SK-N-SH (cell line): ENCODE measurements at regions not wholly inside any gene's neighbourhood (a gene's known extent, or its start where the extent isn't known, plus 50 kb on each side); places are given as distances from the start of the nearest gene placed in this dataset.

Experiments
- CTCF ChIA-PET: fragments of 300-600, 350-600 bp; formaldehyde crosslinking; extraction: SDS; loops from one replicate; lab custom pipeline; 2021; lab: Yijun Ruan, JAX
- POLR2A ChIA-PET: fragments of 350-600 bp; sonication (Branson Sonifier 250); formaldehyde crosslinking; extraction: SDS; loops from one replicate; lab custom pipeline; 2020; ENCODE audit warnings: antibody characterized with exemption, inconsistent platforms; lab: Yijun Ruan, JAX
- DNase-seq: peaks from one replicate; pipeline ENCODE4 v3.0.0; 2012
- H2AFZ ChIP-seq: fragments of 200-600 bp; sonication (generic); 2 replicates; pipeline ENCODE4 v1.8.1; 2016; ENCODE audit warnings: antibody characterized with exemption, mild to moderate bottlenecking, low read depth
- H3F3A ChIP-seq: fragments of 200-600 bp; sonication (generic); replicated peaks from 2 replicates; pipeline ENCODE3; 2016; ENCODE audit warnings: antibody characterized with exemption, mild to moderate bottlenecking; ENCODE audit not compliant: insufficient read depth
- H3K27ac ChIP-seq, 2 experiments: fragments of 200-500 bp in 1 of 2; fragments of 200-600 bp in 1 of 2; sonication (Bioruptor generic) in 1 of 2; sonication (generic), shearing (Covaris generic) in 1 of 2; 2 replicates each; pipeline versions ENCODE4 v1.5.1 to v1.6.1; 2014 to 2016; ENCODE audit warnings: low read depth in 2 of 2, inconsistent platforms in 1 of 2, low read length in 1 of 2, mild to moderate bottlenecking in 1 of 2, mixed read lengths in 1 of 2
- H3K27me3 ChIP-seq: fragments of 200-600 bp; sonication (generic), shearing (Covaris generic); 2 replicates; pipeline ENCODE4 v1.6.1; 2016; ENCODE audit warnings: mixed run types; ENCODE audit not compliant: insufficient read depth
- H3K36me3 ChIP-seq, 2 experiments: fragments of 200-500 bp in 1 of 2; fragments of 200-600 bp in 1 of 2; sonication (Bioruptor generic) in 1 of 2; sonication (generic) in 1 of 2; replicated peaks in 1 of 2; 2 replicates each; pipeline versions ENCODE3 to v1.5.1; 2014 to 2016; ENCODE audit warnings: low read length in 1 of 2, mild to moderate bottlenecking in 1 of 2; ENCODE audit not compliant: insufficient read depth in 2 of 2, control insufficient read depth in 1 of 2
- H3K4me1 ChIP-seq, 2 experiments: fragments of 200-500 bp in 1 of 2; fragments of 200-600 bp in 1 of 2; sonication (Bioruptor generic) in 1 of 2; sonication (generic), shearing (Covaris generic) in 1 of 2; 2 replicates each; pipeline versions ENCODE4 v1.5.1 to v1.6.1; 2014 to 2016; ENCODE audit warnings: low read depth in 1 of 2, low read length in 1 of 2, mixed run types in 1 of 2; ENCODE audit not compliant: insufficient read depth in 2 of 2, control insufficient read depth in 1 of 2
- H3K4me2 ChIP-seq: fragments of 200-600 bp; sonication (generic), shearing (Covaris generic); 2 replicates; pipeline ENCODE4 v1.6.1; 2017; ENCODE audit warnings: mixed run types
- H3K4me3 ChIP-seq, 2 experiments: fragments of 200-500 bp in 1 of 2; fragments of 200-600 bp in 1 of 2; sonication (Bioruptor generic) in 1 of 2; sonication (generic), shearing (Covaris generic) in 1 of 2; 2 replicates each; pipeline versions ENCODE4 v1.5.1 to v1.8.1; 2014 to 2016; ENCODE audit warnings: low read depth in 2 of 2, inconsistent platforms in 1 of 2, low read length in 1 of 2, mild to moderate bottlenecking in 1 of 2, mixed read lengths in 1 of 2, moderate library complexity in 1 of 2
- H3K79me2 ChIP-seq: fragments of 200-600 bp; sonication (generic); 2 replicates; pipeline ENCODE4 v1.8.1; 2017; ENCODE audit warnings: mild to moderate bottlenecking; ENCODE audit not compliant: insufficient read depth
- H3K9ac ChIP-seq: fragments of 200-600 bp; sonication (generic); 2 replicates; pipeline ENCODE4 v1.6.1; 2017; ENCODE audit warnings: mixed run types
- H3K9me2 ChIP-seq: fragments of 200-600 bp; sonication (generic); 2 replicates; pipeline ENCODE4 v1.6.1; 2017; ENCODE audit warnings: mixed run types
- H3K9me3 ChIP-seq: fragments of 200-600 bp; sonication (generic); 2 replicates; pipeline ENCODE4 v1.6.1; 2017; ENCODE audit warnings: mixed run types, mild to moderate bottlenecking, moderate library complexity
- H4K20me1 ChIP-seq: fragments of 200-600 bp; sonication (generic); 2 replicates; pipeline ENCODE4 v1.6.1; 2017; ENCODE audit warnings: mild to moderate bottlenecking, mixed run types; ENCODE audit not compliant: insufficient read depth
- CHD2 ChIP-seq: fragments of 150-350 bp; IDR thresholded peaks from 2 replicates; pipeline ENCODE4 v1.6.1; 2018; ENCODE audit warnings: low read length; ENCODE audit not compliant: partially characterized antibody
- EP300 ChIP-seq, 2 experiments: IDR thresholded peaks; 2 replicates each; pipeline versions ENCODE4 v1.4.0 to v1.6.1; 2012; ENCODE audit warnings: borderline replicate concordance in 1 of 2, low read depth in 1 of 2, low read length in 1 of 2
- EZH2phosphoT487 ChIP-seq: fragments of 200-600 bp; sonication (generic); IDR thresholded peaks from 2 replicates; pipeline ENCODE4 v1.6.1; 2017; ENCODE audit warnings: low read depth, mixed run types, mild to moderate bottlenecking, antibody characterized with exemption, moderate library complexity, borderline replicate concordance
- JUND ChIP-seq: IDR thresholded peaks from 2 replicates; pipeline ENCODE4 v1.4.0; 2012
- MXI1 ChIP-seq: IDR thresholded peaks from 2 replicates; pipeline ENCODE4 v1.6.1; 2012; ENCODE audit warnings: mild to moderate bottlenecking, low read depth, low read length, improper control_type of control experiment
- NRF1 ChIP-seq: IDR thresholded peaks from 2 replicates; pipeline ENCODE4 v1.6.1; 2012; ENCODE audit warnings: low read depth, mild to moderate bottlenecking, low read length
- POLR2AphosphoS5 ChIP-seq: IDR thresholded peaks from 2 replicates; pipeline ENCODE4 v1.6.1; 2012; ENCODE audit warnings: low read depth, low read length
- RAD21 ChIP-seq: IDR thresholded peaks from 2 replicates; pipeline ENCODE4 v1.6.1; 2012; ENCODE audit warnings: mild to moderate bottlenecking, low read length
- RFX5 ChIP-seq: IDR thresholded peaks from 2 replicates; pipeline ENCODE4 v1.6.1; 2012; ENCODE audit warnings: mild to moderate bottlenecking, improper control_type of control experiment, low read length
- RXRA ChIP-seq: IDR thresholded peaks from 2 replicates; pipeline ENCODE4 v1.4.0; 2012; ENCODE audit warnings: low read depth, mild to moderate bottlenecking, borderline replicate concordance
- SIN3A ChIP-seq: IDR thresholded peaks from 2 replicates; pipeline ENCODE4 v1.6.1; 2012; ENCODE audit warnings: low read depth, mild to moderate bottlenecking, low read length, moderate library complexity, borderline replicate concordance
- TEAD4 ChIP-seq: IDR thresholded peaks from 2 replicates; pipeline ENCODE4 v1.4.0; 2012; ENCODE audit warnings: mild to moderate bottlenecking, borderline replicate concordance; ENCODE audit not compliant: insufficient read depth
- WGBS: methylation state at CpG from one replicate; pipeline ENCODE4 v1.1.6; 2017; ENCODE audit warnings: low lambda C conversion rate; 5-methylcytosine and 5-hydroxymethylcytosine counted together
- TF ChIP-seq, protein P1 (sequence below): fragments of 150-350 bp; IDR thresholded peaks from 2 replicates; pipeline ENCODE4 v1.6.1; 2016; ENCODE audit warnings: mild to moderate bottlenecking, low read depth, low read length
- TF ChIP-seq, protein P2 (sequence below): IDR thresholded peaks from 2 replicates; pipeline ENCODE4 v1.6.1; 2012; ENCODE audit warnings: mild to moderate bottlenecking, low read depth, low read length, moderate library complexity
- TF ChIP-seq, protein P3 (sequence below): IDR thresholded peaks from 2 replicates; pipeline ENCODE4 v1.4.0; 2012; ENCODE audit warnings: low read depth, borderline replicate concordance
- TF ChIP-seq, protein P4 (sequence below): fragments of 150-350 bp; IDR thresholded peaks from 2 replicates; pipeline ENCODE4 v1.6.1; 2017; ENCODE audit warnings: antibody characterized with exemption, low read length, low read depth, borderline replicate concordance

DNA sequence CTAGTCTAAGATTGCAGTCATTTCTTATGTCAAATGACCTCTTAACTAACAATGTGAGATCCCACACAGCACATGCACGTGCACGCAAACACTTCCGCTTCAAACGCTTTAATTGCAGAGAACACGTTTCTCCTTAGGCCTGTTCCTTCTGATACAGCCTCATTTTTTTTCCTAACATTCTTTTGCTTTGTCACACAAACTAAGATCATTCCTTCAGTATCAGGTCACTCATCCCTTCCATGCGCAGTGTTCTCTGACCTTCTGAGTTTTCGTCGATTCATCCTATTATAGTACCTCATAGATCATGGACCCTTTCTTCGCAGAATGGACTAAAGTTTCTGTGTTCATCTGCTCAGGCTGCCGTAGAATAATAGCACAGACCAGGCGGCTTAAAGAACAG lies 327.1 kb upstream of the CDH19 start:
- ChIA-PET POLR2A (no interaction called here), CTCF (no interaction called here)
- H3K36me3 ChIP-seq, result no peaks in the 10 kb centered on the region
- no peak overlapping the region for H3K9ac ChIP-seq
- no peak overlapping the region for H2AFZ ChIP-seq
- no peaks in the 10 kb centered on the region for H3K79me2 ChIP-seq
- no peaks in the 10 kb centered on the region for H3K4me1 ChIP-seq
- H3K4me3 ChIP-seq, result no peak overlapping the region
- H3K4me2 ChIP-seq, result no peak overlapping the region
- no peaks in the 10 kb centered on the region for H3F3A ChIP-seq
- 73% methylated on average over 11 of the region's 11 CpGs for WGBS
- TF ChIP-seq JUND, result no peak
- TF ChIP-seq RXRA, result no peak
- TF ChIP-seq, protein P1, sequence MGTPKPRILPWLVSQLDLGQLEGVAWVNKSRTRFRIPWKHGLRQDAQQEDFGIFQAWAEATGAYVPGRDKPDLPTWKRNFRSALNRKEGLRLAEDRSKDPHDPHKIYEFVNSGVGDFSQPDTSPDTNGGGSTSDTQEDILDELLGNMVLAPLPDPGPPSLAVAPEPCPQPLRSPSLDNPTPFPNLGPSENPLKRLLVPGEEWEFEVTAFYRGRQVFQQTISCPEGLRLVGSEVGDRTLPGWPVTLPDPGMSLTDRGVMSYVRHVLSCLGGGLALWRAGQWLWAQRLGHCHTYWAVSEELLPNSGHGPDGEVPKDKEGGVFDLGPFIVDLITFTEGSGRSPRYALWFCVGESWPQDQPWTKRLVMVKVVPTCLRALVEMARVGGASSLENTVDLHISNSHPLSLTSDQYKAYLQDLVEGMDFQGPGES, result no peak
- TF ChIP-seq, protein P2, sequence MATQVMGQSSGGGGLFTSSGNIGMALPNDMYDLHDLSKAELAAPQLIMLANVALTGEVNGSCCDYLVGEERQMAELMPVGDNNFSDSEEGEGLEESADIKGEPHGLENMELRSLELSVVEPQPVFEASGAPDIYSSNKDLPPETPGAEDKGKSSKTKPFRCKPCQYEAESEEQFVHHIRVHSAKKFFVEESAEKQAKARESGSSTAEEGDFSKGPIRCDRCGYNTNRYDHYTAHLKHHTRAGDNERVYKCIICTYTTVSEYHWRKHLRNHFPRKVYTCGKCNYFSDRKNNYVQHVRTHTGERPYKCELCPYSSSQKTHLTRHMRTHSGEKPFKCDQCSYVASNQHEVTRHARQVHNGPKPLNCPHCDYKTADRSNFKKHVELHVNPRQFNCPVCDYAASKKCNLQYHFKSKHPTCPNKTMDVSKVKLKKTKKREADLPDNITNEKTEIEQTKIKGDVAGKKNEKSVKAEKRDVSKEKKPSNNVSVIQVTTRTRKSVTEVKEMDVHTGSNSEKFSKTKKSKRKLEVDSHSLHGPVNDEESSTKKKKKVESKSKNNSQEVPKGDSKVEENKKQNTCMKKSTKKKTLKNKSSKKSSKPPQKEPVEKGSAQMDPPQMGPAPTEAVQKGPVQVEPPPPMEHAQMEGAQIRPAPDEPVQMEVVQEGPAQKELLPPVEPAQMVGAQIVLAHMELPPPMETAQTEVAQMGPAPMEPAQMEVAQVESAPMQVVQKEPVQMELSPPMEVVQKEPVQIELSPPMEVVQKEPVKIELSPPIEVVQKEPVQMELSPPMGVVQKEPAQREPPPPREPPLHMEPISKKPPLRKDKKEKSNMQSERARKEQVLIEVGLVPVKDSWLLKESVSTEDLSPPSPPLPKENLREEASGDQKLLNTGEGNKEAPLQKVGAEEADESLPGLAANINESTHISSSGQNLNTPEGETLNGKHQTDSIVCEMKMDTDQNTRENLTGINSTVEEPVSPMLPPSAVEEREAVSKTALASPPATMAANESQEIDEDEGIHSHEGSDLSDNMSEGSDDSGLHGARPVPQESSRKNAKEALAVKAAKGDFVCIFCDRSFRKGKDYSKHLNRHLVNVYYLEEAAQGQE, result no peak
- TF ChIP-seq MXI1, result no peak
- H3K9me2 ChIP-seq, result no peaks in the 10 kb centered on the region
- DNase-seq, result no peak
- no peaks in the 10 kb centered on the region for H3K9me3 ChIP-seq
- no peak overlapping the region for H3K27ac ChIP-seq
- no peaks in the 10 kb centered on the region for H4K20me1 ChIP-seq
- no peaks in the 10 kb centered on the region for H3K27me3 ChIP-seq

DNA sequence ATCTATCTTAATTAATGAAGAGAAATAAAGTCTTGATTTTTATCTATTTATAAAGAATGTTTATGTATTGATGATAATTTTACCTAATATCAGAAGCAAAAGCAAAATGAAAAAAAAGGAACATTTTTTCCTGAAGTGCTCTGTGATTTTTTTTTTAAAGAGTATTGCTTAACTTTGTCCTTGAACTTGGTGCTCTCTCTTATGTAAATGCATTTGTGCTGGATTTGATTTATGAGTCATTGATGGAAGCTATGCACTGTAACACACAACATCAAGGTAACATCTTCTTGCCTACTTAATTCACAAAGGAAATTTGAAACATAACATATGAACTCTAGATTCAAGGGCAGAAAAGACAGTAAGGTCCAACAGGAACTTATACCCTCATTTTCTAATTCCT lies 312.9 kb upstream of the CDH19 start:
- H3K27ac ChIP-seq, result no peak overlapping the region
- H3K4me3 ChIP-seq, result no peak overlapping the region
- H3K9me3 ChIP-seq, result no peaks in the 10 kb centered on the region
- H3K36me3 ChIP-seq, result no peaks in the 10 kb centered on the region
- H3F3A ChIP-seq, result no peaks in the 10 kb centered on the region
- no peak for DNase-seq
- H3K9me2 ChIP-seq, result no peaks in the 10 kb centered on the region
- no peaks in the 10 kb centered on the region for H4K20me1 ChIP-seq
- POLR2A ChIA-PET, result no interaction called here
- H3K79me2 ChIP-seq, result no peaks in the 10 kb centered on the region
- CTCF ChIA-PET, result interaction anchor here (0.7 kb wide), 1 partner anchor 11 kb away, joined by 3 read pairs; no protein-coding TSS in a partner anchor
- H3K4me1 ChIP-seq, result no peaks in the 10 kb centered on the region
- H3K27me3 ChIP-seq, result no peaks in the 10 kb centered on the region
- no peak overlapping the region for H2AFZ ChIP-seq
- no peak overlapping the region for H3K4me2 ChIP-seq
- no peak overlapping the region for H3K9ac ChIP-seq
- TF ChIP-seq EZH2phosphoT487, result no peak
- no peak for TF ChIP-seq CHD2
- TF ChIP-seq TEAD4, result no peak
- no peak for TF ChIP-seq RAD21
- TF ChIP-seq, protein P2, result no peak
- TF ChIP-seq NRF1, result no peak
- TF ChIP-seq, protein P3, sequence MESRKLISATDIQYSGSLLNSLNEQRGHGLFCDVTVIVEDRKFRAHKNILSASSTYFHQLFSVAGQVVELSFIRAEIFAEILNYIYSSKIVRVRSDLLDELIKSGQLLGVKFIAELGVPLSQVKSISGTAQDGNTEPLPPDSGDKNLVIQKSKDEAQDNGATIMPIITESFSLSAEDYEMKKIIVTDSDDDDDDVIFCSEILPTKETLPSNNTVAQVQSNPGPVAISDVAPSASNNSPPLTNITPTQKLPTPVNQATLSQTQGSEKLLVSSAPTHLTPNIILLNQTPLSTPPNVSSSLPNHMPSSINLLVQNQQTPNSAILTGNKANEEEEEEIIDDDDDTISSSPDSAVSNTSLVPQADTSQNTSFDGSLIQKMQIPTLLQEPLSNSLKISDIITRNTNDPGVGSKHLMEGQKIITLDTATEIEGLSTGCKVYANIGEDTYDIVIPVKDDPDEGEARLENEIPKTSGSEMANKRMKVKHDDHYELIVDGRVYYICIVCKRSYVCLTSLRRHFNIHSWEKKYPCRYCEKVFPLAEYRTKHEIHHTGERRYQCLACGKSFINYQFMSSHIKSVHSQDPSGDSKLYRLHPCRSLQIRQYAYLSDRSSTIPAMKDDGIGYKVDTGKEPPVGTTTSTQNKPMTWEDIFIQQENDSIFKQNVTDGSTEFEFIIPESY, result no peak
- TF ChIP-seq EP300 (IDR thresholded peaks at IDR 0.05; ENCODE audit: borderline replicate concordance in 1 of 2, low read depth in 1 of 2, low read length in 1 of 2), result no peak
- TF ChIP-seq, protein P4, sequence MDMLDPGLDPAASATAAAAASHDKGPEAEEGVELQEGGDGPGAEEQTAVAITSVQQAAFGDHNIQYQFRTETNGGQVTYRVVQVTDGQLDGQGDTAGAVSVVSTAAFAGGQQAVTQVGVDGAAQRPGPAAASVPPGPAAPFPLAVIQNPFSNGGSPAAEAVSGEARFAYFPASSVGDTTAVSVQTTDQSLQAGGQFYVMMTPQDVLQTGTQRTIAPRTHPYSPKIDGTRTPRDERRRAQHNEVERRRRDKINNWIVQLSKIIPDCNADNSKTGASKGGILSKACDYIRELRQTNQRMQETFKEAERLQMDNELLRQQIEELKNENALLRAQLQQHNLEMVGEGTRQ, result no peak
- TF ChIP-seq POLR2AphosphoS5, result no peak
- TF ChIP-seq SIN3A, result no peak
- no peak for TF ChIP-seq RFX5
